ENCODE measurements at regions not wholly inside any gene's neighbourhood (a gene's known extent, or its start where the extent isn't known, plus 50 kb on each side); places are given as distances from the start of the nearest gene placed in this dataset.

DNA sequence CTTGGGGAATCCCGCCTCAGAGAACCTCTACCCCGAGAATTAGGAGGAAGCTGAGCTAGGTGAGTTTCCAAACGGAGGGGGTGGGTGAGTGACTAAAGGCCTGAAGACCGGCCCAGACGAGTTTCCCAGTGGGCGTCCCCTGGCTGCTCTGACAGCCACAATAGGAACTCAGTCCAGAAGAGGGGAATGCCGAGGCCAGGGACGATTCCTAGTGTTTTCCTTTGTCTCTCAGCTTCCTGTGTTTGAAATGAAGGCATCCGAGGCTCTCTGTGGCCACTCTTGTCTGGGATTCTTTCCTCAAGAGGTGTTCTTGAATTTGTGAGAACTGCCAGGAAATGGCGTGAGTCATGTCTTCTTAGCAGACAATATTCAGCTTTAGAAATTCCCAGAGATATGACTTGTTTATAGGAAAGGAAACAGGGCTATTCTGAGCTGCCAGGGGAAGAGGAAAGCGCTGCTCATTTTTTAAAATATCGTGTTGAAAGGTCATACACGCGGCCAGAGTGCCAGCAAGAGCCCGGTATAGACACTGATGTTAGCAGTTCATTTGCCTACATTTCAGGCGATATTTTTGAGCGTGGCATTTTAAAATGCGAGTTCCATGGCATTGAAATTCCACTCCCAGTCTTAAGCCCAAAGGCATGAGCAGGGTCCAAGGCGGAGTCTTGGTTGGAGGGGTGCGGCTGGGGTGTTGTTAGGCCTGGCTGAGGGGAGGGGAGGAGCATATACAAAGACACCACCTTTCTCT, 169.1 kb upstream of the KLF7 start:
- DNase-seq (ENCODE audit: low spot score) = peak; percentile 84
- H3K27me3 ChIP-seq = no peaks in the 10 kb centered on the region
- H3K4me3 ChIP-seq = peak overlapping the region; percentile 13 to 30
- H3K4me1 ChIP-seq = peaks cover 0 to 50% of the 10 kb centered on the region in 2 donors
- H3K27ac ChIP-seq = peak overlapping the region; percentile 83 to 94
- no peaks in the 10 kb centered on the region for H3K36me3 ChIP-seq
- no peaks in the 10 kb centered on the region for H3K9me3 ChIP-seq
- TF ChIP-seq, protein P1, sequence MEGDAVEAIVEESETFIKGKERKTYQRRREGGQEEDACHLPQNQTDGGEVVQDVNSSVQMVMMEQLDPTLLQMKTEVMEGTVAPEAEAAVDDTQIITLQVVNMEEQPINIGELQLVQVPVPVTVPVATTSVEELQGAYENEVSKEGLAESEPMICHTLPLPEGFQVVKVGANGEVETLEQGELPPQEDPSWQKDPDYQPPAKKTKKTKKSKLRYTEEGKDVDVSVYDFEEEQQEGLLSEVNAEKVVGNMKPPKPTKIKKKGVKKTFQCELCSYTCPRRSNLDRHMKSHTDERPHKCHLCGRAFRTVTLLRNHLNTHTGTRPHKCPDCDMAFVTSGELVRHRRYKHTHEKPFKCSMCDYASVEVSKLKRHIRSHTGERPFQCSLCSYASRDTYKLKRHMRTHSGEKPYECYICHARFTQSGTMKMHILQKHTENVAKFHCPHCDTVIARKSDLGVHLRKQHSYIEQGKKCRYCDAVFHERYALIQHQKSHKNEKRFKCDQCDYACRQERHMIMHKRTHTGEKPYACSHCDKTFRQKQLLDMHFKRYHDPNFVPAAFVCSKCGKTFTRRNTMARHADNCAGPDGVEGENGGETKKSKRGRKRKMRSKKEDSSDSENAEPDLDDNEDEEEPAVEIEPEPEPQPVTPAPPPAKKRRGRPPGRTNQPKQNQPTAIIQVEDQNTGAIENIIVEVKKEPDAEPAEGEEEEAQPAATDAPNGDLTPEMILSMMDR (IDR thresholded peaks at IDR 0.05) = peak in 1 of 2 donors; percentile 10

- Histone ChIP-seq H3K4me3 (no peak overlapping the region), H3K27ac (peak overlapping the region; percentile 73 to 94)
These were observed 171.8 kb upstream of the KLF7 start for GRCh38 chr2:207337234-207338219.

DNA sequence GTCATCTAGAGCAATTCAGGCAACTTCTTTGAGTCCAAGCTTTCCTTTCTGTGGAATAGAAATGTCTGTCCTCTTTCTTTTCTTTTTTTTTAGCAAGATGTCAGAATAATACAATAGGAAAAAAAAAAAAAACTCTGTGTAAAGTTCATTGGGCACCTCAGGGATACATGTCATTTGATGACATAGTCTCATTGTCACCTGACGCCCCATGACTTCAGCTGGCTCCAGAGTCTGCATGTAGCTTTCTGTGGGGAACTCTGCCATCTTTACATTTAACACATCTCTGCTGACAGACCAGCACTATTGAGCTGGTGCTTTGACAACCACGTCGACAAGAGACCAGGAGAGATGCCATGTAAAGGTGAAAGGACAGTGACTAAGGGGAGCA, 172.5 kb upstream of the KLF7 start:
- no peaks in the 10 kb centered on the region for H3K27me3 ChIP-seq
- H3K36me3 ChIP-seq = no peaks in the 10 kb centered on the region
- TF ChIP-seq, protein P1 (IDR thresholded peaks at IDR 0.05) = no peak
- H3K4me1 ChIP-seq = peaks cover 0 to 44% of the 10 kb centered on the region in 2 donors
- no peak overlapping the region for H3K4me3 ChIP-seq
- H3K9me3 ChIP-seq = no peaks in the 10 kb centered on the region
- DNase-seq (ENCODE audit: low spot score) = no peak
- H3K27ac ChIP-seq = peak overlapping the region; percentile 73 to 94

More at GRCh38 chr2:207337234-207338219, 171.8 kb upstream of the KLF7 start:
- Histone ChIP-seq H3K9me3 (no peaks in the 10 kb centered on the region), H3K4me1 (peaks cover 0 to 41% of the 10 kb centered on the region in 2 donors), H3K36me3 (no peaks in the 10 kb centered on the region), H3K27me3 (no peaks in the 10 kb centered on the region)
- TF ChIP-seq, protein P1 (IDR thresholded peaks at IDR 0.05) = no peak
- no peak for DNase-seq (ENCODE audit: low spot score)

- TF ChIP-seq, protein P1 (IDR thresholded peaks at IDR 0.05) = no peak
- H3K27me3 ChIP-seq = no peaks in the 10 kb centered on the region
- no peaks in the 10 kb centered on the region for H3K9me3 ChIP-seq
- peaks cover 0 to 44% of the 10 kb centered on the region in 2 donors for H3K4me1 ChIP-seq
- H3K36me3 ChIP-seq = no peaks in the 10 kb centered on the region
- H3K4me3 ChIP-seq = no peak overlapping the region
- peak overlapping the region; percentile 73 to 94 for H3K27ac ChIP-seq
- DNase-seq (ENCODE audit: low spot score) = no peak
These were observed 172.9 kb upstream of the KLF7 start for GRCh38 chr2:207338610-207339009.

- no peaks in the 10 kb centered on the region for H3K36me3 ChIP-seq
- no peaks in the 10 kb centered on the region for H3K27me3 ChIP-seq
- no peak overlapping the region for H3K27ac ChIP-seq
- H3K4me1 ChIP-seq = peaks cover 0 to 20% of the 10 kb centered on the region in 2 donors
- DNase-seq (ENCODE audit: low spot score) = no peak
- TF ChIP-seq, protein P1 (IDR thresholded peaks at IDR 0.05) = no peak
- H3K4me3 ChIP-seq = no peak overlapping the region
- H3K9me3 ChIP-seq = no peaks in the 10 kb centered on the region
These were observed 175.5 kb upstream of the KLF7 start for GRCh38 chr2:207341112-207341750.

Data from right atrium auricular region (tissue), 2 donors.